Endothelial cell of umbilical vein (primary cell): ENCODE measurements at regions not wholly inside any gene's neighbourhood (a gene's known extent, or its start where the extent isn't known, plus 50 kb on each side); places are given as distances from the start of the nearest gene placed in this dataset.

Source experiments
- BruUV-seq: library from RNA; stranded (reverse); fragments of 400-500 nt; replicated peaks from 2 replicates; lab custom pipeline; 2021; lab: Mats Ljungman, UMichigan
- CTCF ChIA-PET: fragments of 300-600, 350-600 bp; sonication (Branson Sonifier 250); formaldehyde crosslinking; loops from one replicate; lab custom pipeline; 2021; ENCODE audit warnings: antibody characterized with exemption, inconsistent platforms; lab: Charles Lee
- POLR2A ChIA-PET: fragments of 300-600, 350-600 bp; sonication (Branson Sonifier 250); formaldehyde crosslinking; loops from one replicate; lab custom pipeline; 2021; ENCODE audit warnings: antibody characterized with exemption, inconsistent platforms; lab: Charles Lee
- DNase-seq: peaks from one replicate; pipeline ENCODE4 v3.0.0-alpha.2; 2011; ENCODE audit warnings: low read depth, low spot score
- FAIRE-seq: peaks from 2 replicates; lab custom pipeline; 2011; peaks lifted over from hg19 to GRCh38; lab: Jason Lieb, UNC
- H2AFZ ChIP-seq: 2 replicates; pipeline ENCODE4 v1.6.0; 2012; ENCODE audit warnings: low read depth, low read length, control low read depth, inconsistent platforms
- H3K27ac ChIP-seq: 2 replicates; pipeline ENCODE4 v1.5.1; 2011; ENCODE audit warnings: low read depth, mild to moderate bottlenecking, control low read depth, low read length, moderate library complexity; ENCODE audit not compliant: insufficient read depth
- H3K27me3 ChIP-seq, 2 experiments: 2 replicates each; pipeline versions ENCODE4 v1.6.0 to v1.6.1; 2011; ENCODE audit warnings: low read length in 2 of 2, mixed read lengths in 1 of 2; ENCODE audit not compliant: control insufficient read depth in 2 of 2, insufficient read depth in 2 of 2
- H3K36me3 ChIP-seq, 2 experiments: 2 replicates in 1 of 2; 3 replicates in 1 of 2; pipeline ENCODE4 v1.5.1; 2011; ENCODE audit warnings: low read length in 2 of 2, mild to moderate bottlenecking in 1 of 2, moderate library complexity in 1 of 2; ENCODE audit not compliant: control insufficient read depth in 2 of 2, insufficient read depth in 2 of 2; ENCODE audit errors: extremely low read depth in 1 of 2
- H3K4me1 ChIP-seq: 3 replicates; pipeline ENCODE4 v1.5.1; 2011; ENCODE audit warnings: mild to moderate bottlenecking, low read length; ENCODE audit not compliant: control insufficient read depth, insufficient read depth; ENCODE audit errors: extremely low read depth
- H3K4me2 ChIP-seq: 2 replicates; pipeline ENCODE4 v1.6.1; 2011; ENCODE audit warnings: low read length, control low read depth, mixed read lengths; ENCODE audit not compliant: insufficient read depth
- H3K4me3 ChIP-seq, 3 experiments: fragments of 200-600 bp in 1 of 3; sonication (generic), shearing (Covaris generic) in 1 of 3; replicated peaks in 1 of 3; 2 replicates each; pipeline ENCODE4 v1.5.1; 2011 to 2016; ENCODE audit warnings: control low read depth in 3 of 3, low read length in 3 of 3, mild to moderate bottlenecking in 2 of 3, inconsistent platforms in 1 of 3, low read depth in 1 of 3, moderate library complexity in 1 of 3; ENCODE audit not compliant: insufficient read depth in 1 of 3
- H3K79me2 ChIP-seq: 2 replicates; pipeline ENCODE4 v1.6.0; 2012; ENCODE audit warnings: low read length, inconsistent platforms; ENCODE audit not compliant: control insufficient read depth, insufficient read depth
- H3K9ac ChIP-seq: replicated peaks from 2 replicates; pipeline ENCODE3; 2011; ENCODE audit warnings: low read length, control low read depth; ENCODE audit not compliant: insufficient read depth; ENCODE audit errors: extremely low read depth
- H3K9me1 ChIP-seq: replicated peaks from 3 replicates; pipeline ENCODE4 v1.6.0; 2011; ENCODE audit warnings: mild to moderate bottlenecking, low read length; ENCODE audit not compliant: control insufficient read depth, insufficient read depth; ENCODE audit errors: extremely low read depth
- H3K9me3 ChIP-seq: replicated peaks from 2 replicates; pipeline ENCODE4 v1.5.1; 2012; ENCODE audit warnings: low read length, inconsistent platforms; ENCODE audit not compliant: control insufficient read depth, insufficient read depth
- H4K20me1 ChIP-seq: replicated peaks from 2 replicates; pipeline ENCODE3; 2011; ENCODE audit warnings: mild to moderate bottlenecking, low read length; ENCODE audit not compliant: control insufficient read depth, insufficient read depth; ENCODE audit errors: extremely low read depth
- CTCF ChIP-seq, 2 donors: IDR thresholded peaks; 1 replicate in 1 of 2; 2 replicates in 1 of 2; pipeline ENCODE4 v1.5.1; 2011; ENCODE audit warnings: low read length in 2 of 2, mild to moderate bottlenecking in 2 of 2, moderate library complexity in 2 of 2, control low read depth in 1 of 2, inconsistent platforms in 1 of 2, low read depth in 1 of 2; ENCODE audit not compliant: insufficient read depth in 1 of 2; ENCODE audit errors: extremely low read depth in 1 of 2
- EZH2 ChIP-seq: IDR thresholded peaks from 2 replicates; pipeline ENCODE4 v1.6.1; 2012; ENCODE audit warnings: borderline replicate concordance, low read depth, mild to moderate bottlenecking, moderate library complexity, low read length, inconsistent platforms; ENCODE audit not compliant: severe bottlenecking
- FOS ChIP-seq: IDR thresholded peaks from 2 replicates; pipeline ENCODE4 v1.6.1; 2011; ENCODE audit warnings: mild to moderate bottlenecking, low read length, moderate library complexity, borderline replicate concordance; ENCODE audit not compliant: insufficient read depth
- GATA2 ChIP-seq: IDR thresholded peaks from 2 replicates; pipeline ENCODE4 v1.7.0; 2011; ENCODE audit warnings: low read depth, mild to moderate bottlenecking, moderate library complexity, mixed read lengths, low read length; ENCODE audit not compliant: insufficient read length, insufficient read depth
- JUN ChIP-seq: IDR thresholded peaks from 2 replicates; pipeline ENCODE4 v1.6.1; 2011; ENCODE audit warnings: borderline replicate concordance, low read depth; ENCODE audit not compliant: insufficient read length, insufficient read depth
- MYC ChIP-seq: IDR thresholded peaks from one replicate; pipeline ENCODE4 v1.6.1; 2011; ENCODE audit warnings: mild to moderate bottlenecking, low read depth, low read length
- POLR2A ChIP-seq: IDR thresholded peaks from 2 replicates; pipeline ENCODE4 v1.6.1; 2012; ENCODE audit warnings: low read depth, mild to moderate bottlenecking, control low read depth, low read length
- POLR2AphosphoS5 ChIP-seq: IDR thresholded peaks from 2 replicates; pipeline ENCODE4 v1.6.1; 2012; ENCODE audit warnings: low read depth, mild to moderate bottlenecking, control low read depth, low read length, moderate library complexity; ENCODE audit not compliant: insufficient read depth
- dilution Hi-C: fragments of 300-500 bp; cut with MboI; formaldehyde crosslinking; loops from one replicate; pipeline ENCODE4 v1.15.0; 2019; ENCODE audit warnings: low sequenced_read_pairs; ENCODE audit not compliant: extremely low pct_ligation_motif_present
- intact Hi-C: fragments of 100-400 bp; cut with micrococcal nuclease; formaldehyde crosslinking; loops from one replicate; pipeline ENCODE4 v1.10.0; 2022
- TF ChIP-seq, protein P1 (sequence below): IDR thresholded peaks from 2 replicates; pipeline ENCODE4 v1.6.1; 2011; ENCODE audit not compliant: insufficient read depth, insufficient read length

- no peaks in the 10 kb centered on the region for H3K79me2 ChIP-seq
- H2AFZ ChIP-seq = no peak overlapping the region
- intact Hi-C loops (no loop called here), dilution Hi-C loops (no loop called here)
- H3K27me3 ChIP-seq = peaks cover 0 to 2% of the 10 kb centered on the region in 2 experiments
- no peak overlapping the region for H3K27ac ChIP-seq
- no peaks in the 10 kb centered on the region for H3K9me3 ChIP-seq
- DNase-seq (no peak), FAIRE-seq (no peak)
- H3K4me3 ChIP-seq = no peak overlapping the region
- H3K4me2 ChIP-seq = no peak overlapping the region
- ChIA-PET POLR2A (no interaction called here), CTCF (interaction anchor here (1.2 kb wide), 1 partner anchor 10 kb away, joined by 4 read pairs; no protein-coding TSS in a partner anchor)
- H3K9me1 ChIP-seq = no peaks in the 10 kb centered on the region
- no peak overlapping the region for H3K9ac ChIP-seq
- no peaks in the 10 kb centered on the region for H3K4me1 ChIP-seq
- TF ChIP-seq EZH2 = no peak
- no peak for TF ChIP-seq POLR2A
- TF ChIP-seq JUN = no peak
- no peak for TF ChIP-seq POLR2AphosphoS5
- no peak for TF ChIP-seq FOS
- no peak for TF ChIP-seq GATA2
- no peak for TF ChIP-seq MYC
- no peaks in the 10 kb centered on the region for H4K20me1 ChIP-seq
- H3K36me3 ChIP-seq = no peaks in the 10 kb centered on the region
- BruUV-seq = no TSS peak
Measured at GRCh38 chr17:27398691-27399090, 57.6 kb upstream of the KSR1 start.

DNA sequence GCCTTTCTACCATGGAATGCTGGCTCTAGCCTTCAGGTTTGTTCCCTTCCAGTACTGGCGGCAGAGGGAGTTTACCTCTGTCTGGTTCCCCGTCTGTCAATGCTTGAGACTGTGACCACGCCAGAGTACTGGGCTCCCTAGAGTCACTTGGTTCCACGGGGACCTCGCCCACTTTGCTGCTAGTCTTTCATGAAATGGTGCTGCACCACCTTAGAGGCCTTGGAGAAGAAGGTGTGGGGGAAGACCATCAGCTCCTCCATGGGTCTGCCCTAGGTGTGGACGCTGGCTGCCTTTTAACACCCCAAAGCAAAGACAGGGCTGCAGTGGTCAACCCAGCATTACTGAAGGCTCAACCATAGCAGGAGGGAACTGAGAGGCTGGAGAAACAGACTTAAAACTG, 55.3 kb upstream of the KSR1 start:
- TF ChIP-seq GATA2 (no peak), POLR2AphosphoS5 (no peak), POLR2A (no peak), MYC (no peak), CTCF (IDR thresholded peaks at IDR 0.05; ENCODE audit: extremely low read depth in 1 of 2, insufficient read depth in 1 of 2, low read depth in 1 of 2, low read length in 2 of 2) (no peak), EZH2 (no peak), JUN (no peak), FOS (no peak)
- TF ChIP-seq, protein P1, sequence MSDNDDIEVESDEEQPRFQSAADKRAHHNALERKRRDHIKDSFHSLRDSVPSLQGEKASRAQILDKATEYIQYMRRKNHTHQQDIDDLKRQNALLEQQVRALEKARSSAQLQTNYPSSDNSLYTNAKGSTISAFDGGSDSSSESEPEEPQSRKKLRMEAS = no peak
- Histone ChIP-seq H3K9ac (no peak overlapping the region), H3K9me1 (no peaks in the 10 kb centered on the region), H3K79me2 (no peaks in the 10 kb centered on the region), H2AFZ (no peak overlapping the region), H3K27ac (no peak overlapping the region), H3K27me3 (peaks cover 0 to 1% of the 10 kb centered on the region in 2 experiments), H3K9me3 (no peaks in the 10 kb centered on the region), H3K36me3 (no peaks in the 10 kb centered on the region), H3K4me2 (no peak overlapping the region), H3K4me3 (no peak overlapping the region), H3K4me1 (no peaks in the 10 kb centered on the region), H4K20me1 (no peaks in the 10 kb centered on the region)
- BruUV-seq = no TSS peak
- dilution Hi-C loops (no loop called here), intact Hi-C loops (no loop called here)
- FAIRE-seq (no peak), DNase-seq (no peak)
- ChIA-PET CTCF (no interaction called here), POLR2A (no interaction called here)
